G401 (cell line): ENCODE measurements at regions not wholly inside any gene's neighbourhood (a gene's known extent, or its start where the extent isn't known, plus 50 kb on each side); places are given as distances from the start of the nearest gene placed in this dataset.

Experiments
- DNase-seq: peaks from one replicate; pipeline ENCODE4 v3.0.0-alpha.2; 2015; ENCODE audit warnings: low spot score
- in situ Hi-C: cut with HindIII; loops from 2 replicates; pipeline ENCODE4 v1.10.0; 2016; ENCODE audit warnings: low sequenced_read_pairs, mixed read lengths

DNA sequence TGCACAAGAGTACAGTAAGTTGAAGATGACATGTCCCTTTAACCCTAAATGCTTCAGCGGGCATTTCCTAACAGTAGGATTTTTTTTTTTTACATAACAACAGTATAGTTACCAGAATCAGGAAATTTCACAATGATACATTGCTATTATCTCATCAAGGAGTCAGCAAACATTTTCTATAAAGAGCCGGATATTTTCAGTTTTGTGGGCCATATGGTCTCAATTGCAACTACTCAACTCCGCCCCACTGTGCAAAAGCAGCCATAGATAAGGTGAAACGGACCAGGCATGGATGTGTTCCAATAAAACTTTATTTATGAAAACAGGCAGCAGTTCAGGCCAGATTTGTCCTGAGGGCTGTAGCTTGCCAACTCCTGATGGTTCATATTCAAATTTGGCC lies 130.6 kb downstream of the SMAD6 start:
- no peak for DNase-seq
- in situ Hi-C loops, result no loop called here

DNA sequence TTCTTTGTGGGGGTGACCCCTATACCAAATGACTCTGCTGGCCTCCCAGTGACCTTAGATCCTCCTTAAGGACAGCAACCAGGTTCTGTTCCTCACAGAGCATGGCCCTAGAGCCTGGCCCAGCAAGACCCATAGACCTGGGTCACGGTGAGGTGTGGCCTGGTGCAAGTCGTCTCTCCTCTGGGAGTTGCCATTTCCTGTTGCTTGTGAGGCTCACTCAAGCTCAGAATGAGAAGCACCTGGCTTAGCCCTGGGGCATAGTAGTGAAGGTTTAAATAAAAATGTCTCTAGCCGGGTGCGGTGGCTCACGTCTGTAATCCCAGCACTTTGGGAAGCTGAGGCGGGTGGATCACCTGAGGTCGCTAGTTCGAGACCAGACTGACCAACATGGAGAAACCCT lies 131.3 kb downstream of the SMAD6 start:
- no peak for DNase-seq
- in situ Hi-C loops, result no loop called here

DNA sequence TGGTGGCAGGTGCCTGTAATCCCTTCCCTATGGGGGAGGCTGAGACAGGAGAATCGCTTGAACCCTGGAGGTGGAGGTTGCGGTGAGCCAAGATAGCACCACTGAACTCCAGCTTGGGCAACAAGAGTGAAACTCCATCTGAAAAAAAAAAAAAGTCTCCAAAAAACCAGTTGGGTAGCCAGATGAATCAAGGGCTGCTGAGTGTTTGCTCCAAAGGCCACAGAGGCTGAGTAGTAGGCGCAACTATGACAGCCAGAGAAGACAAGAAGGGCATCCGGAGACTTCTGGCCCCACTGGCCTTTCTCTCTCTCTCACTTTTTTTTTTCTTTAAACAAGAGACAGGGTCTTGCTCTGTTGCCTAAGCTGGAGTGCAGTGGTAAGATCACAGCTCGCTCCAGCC lies 131.8 kb downstream of the SMAD6 start:
- in situ Hi-C loops, result no loop called here
- DNase-seq, result no peak

DNA sequence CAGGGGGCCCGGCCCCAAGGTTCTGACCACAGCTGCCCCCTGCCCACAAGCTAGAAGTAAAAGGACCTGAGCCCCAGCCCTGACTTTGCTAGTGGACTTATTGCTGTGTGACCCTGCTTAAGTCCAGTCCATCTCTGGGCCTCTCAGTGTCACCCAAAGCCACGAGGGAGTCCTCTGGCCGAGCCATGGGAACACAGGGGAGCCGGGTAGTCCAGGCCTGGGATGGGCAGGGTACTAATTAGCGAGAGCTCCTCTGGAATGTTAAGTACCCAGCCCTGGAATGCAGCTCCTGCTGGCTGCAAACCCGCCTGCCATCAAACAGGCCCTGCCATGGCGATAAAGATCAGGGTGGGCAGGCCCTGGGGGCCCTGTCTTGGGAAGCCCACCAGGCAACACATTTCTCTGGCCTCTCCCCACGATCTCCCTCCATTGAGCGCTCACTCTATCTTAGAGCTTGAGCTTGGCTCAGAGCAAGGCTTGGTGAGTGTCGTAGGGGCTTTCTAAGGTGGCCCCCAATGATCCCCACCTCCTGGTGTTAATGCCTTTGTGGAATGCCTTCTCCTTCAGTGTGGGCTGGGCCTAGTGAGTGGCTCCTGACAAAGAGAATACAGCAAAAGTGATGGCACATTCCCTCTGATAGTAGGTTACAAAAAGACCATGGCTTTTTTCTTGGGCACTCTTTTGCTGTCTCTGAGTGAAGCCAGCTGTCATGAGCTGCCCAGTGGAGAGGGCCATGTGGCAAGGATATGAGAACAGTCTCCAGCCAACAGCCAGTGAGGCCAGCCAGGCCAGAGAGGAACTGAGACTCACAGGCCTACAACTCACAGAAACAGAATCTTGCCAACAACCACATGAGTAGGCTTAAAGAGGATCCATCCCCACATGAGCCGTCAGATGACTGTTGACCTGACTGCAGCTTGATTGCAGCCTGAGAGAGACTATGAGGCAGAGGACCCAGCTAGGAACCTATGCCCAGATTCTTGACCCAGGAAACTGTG lies 133.1 kb downstream of the SMAD6 start:
- DNase-seq, result peak; percentile 73
- in situ Hi-C loops, result no loop called here

DNA sequence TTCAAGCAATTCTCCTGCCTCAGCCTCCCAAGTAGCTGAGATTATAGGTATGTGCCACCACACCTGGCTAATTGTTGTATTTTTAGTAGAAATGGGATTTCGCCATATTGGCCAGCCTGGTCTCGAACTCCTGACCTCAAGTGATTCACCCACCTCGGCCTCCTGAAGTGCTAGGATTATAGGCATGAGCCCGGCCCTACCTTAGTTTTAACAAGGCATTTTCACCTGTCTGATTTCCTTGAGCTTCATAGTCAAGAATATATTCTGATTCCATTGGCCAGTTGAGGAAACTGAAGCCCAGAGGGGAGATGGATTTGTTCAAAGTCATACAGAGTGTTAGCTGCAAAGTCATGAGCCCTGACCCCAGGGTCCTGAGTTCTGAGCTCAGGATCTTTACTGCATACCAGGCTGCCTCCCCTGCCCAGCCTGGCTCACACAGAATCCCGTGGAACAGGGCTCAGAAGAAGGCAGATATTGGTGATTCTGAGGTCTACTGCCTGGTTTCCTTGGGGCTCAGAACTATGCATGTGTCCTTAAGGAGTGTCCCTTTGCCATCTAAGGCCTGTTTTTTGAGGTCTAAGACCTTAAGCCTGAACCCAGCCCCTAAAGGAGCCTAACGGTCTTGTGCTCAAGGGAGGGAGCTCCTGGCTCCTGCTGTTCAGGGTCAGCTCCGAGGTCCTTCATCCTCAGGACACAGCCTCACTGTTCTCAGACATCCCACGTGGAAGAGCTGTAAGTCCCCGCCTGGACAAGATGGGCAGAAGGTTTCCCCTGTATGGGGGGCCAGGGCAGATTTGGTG lies 134.4 kb downstream of the SMAD6 start:
- in situ Hi-C loops, result no loop called here
- DNase-seq, result peak; percentile 62

DNA sequence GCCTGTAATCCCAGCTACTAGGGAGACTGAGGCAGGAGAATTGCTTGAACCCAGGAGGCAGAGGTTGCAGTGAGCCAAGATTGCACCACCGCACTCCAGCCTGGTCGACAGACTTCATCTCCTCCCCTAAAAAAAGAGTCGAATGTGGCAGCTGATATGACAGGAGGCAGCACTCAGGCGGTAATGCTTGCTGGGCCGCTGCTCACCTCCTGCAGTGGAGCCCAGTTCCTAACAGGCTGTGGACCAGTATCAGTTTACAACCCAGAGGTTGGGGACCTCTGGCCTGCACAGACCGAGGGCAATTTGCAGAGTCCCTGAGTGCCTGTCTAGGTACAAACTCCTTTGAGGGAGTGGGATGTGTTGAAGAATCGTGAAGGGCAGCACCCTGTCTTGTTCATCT lies 136.2 kb downstream of the SMAD6 start:
- in situ Hi-C loops, result no loop called here
- DNase-seq, result no peak

DNA sequence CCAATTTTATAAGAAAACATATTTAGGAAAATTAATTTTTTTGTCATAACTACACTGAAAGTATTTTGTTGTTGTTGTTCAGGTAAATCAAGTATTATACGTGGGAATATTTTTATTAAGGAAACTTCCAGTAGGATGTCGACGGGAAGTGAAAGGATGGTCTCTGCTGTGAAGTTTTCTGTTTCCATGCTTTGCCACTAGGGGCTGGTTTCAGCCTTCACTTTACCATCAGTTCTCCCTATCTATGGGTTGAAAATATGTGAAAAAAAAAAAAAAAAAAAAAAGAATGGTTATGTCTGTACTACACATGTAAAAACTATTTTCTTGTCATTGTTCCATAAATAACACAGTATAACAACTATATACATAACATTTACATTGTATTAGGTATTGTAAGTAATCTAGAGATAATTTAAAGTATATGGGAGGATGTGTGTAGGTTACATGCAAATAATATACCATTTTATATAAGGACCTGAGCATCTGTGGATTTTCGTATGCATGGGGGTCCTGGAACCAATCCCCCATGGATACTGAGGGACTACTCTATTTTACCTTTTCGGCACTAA lies 136.7 kb downstream of the SMAD6 start:
- in situ Hi-C loops, result no loop called here
- DNase-seq, result peak; percentile 48

DNA sequence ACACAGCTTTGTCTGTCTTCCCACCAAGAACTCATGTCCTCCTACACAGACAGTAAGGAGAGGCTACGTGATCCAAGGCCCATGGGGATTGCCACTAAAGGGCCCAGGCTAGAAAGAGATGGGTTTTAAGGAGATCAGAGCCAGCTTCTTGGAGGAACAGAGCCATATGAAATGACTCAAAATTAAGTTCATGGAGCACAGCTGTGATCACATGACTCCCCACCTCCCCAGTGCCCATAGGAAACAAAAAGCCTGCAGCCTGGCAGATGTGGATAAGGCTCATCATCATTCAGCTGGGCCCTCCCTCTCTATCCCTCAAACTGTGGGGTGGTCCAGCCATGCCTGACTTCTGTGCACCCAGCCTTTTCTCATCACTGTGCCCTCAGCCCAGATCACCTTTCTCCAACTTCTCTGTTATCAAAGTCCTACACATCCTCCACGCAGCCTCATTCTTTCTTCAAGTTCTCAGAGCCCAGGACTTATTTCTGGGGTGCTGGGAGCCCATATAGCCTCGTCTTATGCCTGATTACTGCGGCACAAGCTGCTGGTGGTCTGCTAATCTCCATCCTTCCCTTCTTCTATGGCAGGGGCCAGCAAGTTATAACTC lies 137.6 kb downstream of the SMAD6 start:
- no peak for DNase-seq
- in situ Hi-C loops, result no loop called here

DNA sequence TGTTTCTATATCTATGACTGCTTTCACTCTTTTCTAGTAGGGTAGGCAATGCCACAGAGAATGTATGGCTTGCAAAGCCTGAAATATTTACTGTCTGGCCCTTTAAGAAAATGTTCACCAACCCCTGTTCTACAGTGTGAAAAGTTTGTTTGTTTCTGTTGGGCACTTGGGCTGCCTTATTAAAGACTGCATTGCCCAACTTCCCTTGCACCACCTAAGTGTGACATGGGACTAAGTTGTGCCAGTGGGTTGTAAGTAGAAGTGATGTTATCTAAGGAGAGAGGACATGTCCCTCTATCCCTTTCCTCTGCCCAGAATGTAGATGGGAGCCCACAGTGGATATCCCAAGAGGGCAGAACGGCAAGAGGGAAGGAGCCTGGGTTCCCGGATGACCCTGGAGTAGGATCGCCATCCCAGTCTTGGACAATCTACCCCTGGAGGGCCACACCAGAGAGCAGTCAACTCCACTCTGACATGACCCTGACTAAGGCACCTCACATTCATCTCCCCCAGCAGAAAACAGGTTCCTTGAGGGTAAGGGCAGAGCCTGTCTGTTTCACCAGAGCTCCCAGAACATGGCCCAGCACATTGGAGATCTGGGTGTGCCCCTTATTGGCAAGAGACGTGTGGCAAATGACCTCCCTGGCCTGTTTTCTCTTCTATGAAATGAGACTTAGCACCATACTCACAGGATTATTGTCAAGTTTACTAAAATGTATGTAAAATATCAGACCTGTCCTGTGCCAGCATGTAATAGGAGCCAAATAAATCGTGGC lies 138.8 kb downstream of the SMAD6 start:
- no peak for DNase-seq

DNA sequence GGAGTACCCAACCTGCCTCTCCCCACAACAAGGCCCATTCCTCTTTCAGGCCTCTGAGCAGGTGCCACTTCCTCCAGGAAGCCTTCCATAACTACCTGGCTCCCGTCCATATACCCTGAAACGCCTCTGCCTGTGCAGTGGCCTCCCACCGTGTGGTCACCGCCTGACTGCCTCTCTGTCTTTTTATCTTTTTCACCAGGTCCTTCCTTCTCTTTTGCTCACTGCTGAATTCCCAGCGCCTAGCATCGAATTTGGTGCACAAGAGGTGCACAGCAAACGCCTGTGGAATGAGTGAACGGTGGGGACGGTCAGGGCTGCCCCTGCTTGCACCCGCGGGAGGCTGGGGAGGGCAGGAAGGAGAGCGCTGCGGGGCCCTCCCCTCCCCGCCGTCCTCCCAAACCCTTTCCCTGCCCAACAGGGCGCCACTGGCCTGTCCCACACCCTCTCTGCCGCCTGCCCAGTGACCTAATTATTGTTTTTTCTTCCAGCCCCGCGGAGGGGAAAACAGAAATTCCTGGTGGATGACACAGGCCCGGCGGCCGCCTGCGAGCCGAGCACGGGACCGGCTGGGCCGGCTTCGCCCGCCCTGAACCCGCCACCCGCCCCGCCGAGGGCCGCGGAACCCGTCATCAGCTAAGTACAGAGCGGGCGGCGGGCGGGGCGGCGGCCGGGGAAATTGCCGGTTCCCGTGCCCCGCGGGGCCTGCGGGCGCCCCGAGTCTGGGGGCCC lies 140.1 kb downstream of the SMAD6 start:
- in situ Hi-C loops, result no loop called here
- peak; percentile 74 for DNase-seq

More for the DNA sequence above, 138.8 kb downstream of the SMAD6 start:
- in situ Hi-C loops, result no loop called here

DNA sequence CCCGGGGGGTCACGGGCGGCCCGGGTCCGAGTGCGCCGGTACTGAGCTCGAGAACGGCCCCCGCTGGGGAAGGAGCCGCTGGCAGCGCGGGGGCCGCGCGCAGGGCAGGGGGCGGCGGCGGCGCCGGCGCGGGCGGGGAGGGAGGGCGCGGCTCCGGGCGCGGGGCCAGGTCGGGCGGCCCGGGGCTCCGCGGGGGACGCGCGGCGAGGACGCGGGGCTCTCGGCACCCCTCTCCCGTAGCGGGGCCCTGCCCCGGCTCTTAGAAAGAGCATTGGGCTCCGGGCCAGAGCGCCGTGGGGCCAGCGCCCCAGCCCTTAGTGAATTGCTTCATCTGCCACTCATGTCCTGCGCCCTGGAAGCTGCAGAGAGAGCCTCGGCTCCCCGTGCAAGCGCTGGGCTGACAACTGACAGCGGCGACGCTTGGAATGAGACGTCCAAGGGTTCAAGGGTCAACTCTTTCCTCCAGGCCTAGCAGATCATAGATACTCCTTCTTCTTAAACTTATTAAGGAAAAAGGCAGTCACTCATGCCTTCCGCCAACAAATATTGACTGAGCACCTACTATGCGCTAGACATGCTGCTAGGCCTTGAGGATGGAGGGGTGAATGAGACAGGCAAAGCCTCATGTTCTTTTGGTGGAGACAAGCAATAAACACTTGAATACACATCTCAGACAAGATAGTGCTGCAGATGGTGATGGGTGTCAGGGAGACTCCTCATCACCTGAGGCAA lies 140.8 kb downstream of the SMAD6 start:
- DNase-seq, result peak; percentile 67

DNA sequence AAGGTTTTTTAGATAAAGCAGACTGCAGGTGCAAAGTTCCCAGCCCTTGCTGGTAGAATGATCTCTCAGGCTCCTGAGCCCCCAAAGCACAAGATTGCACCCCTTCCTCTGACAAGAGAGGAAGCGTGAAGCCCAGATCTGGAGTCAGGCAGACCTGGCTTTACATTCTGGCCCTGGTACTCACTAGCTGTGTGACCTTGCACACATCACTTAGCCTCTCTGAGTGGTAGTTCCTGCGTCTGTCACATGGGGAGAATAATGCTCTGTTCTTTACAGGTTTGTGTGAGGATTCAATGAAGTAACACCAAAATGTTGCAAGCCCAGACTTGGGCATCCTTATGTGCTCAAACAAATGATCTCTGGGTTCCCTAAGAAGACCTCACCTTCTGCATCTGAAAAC lies 141.5 kb downstream of the SMAD6 start:
- no peak for DNase-seq
- in situ Hi-C loops, result no loop called here

More for the DNA sequence above, 140.8 kb downstream of the SMAD6 start:
- in situ Hi-C loops, result no loop called here

DNA sequence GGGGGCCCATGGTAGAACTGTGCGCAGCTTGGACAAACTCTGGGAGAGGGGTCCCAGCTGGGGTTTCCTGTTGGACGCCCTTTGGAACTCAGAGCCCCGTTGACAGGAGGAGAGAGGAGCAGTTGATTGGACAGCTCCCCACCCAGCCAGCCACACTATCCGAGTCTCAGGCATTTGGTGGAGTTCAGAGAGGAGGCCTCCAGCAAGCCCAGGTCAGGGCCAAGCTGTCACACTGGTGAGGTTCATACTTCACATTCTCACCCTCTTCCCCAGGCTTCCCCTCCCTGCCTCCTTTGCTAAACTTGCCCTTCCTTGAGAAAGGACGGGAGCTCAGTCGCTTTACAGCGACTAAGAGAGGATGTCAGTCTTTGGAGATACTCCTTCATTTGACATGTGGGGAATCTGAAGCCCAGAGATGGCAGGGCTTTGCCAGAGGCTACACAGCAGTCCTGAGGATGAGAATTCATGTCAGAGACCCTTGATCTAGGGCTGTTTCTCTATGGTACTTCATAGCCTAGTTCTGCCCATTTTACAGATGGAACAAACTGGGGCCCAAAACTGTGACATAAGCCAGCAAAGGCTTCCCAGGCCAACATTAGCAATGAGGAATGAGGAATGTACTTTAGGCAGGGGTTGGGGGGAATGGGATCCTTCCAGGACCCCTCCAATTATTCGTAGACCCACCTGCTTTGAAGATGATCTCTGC lies 142.2 kb downstream of the SMAD6 start:
- in situ Hi-C loops, result no loop called here
- no peak for DNase-seq

DNA sequence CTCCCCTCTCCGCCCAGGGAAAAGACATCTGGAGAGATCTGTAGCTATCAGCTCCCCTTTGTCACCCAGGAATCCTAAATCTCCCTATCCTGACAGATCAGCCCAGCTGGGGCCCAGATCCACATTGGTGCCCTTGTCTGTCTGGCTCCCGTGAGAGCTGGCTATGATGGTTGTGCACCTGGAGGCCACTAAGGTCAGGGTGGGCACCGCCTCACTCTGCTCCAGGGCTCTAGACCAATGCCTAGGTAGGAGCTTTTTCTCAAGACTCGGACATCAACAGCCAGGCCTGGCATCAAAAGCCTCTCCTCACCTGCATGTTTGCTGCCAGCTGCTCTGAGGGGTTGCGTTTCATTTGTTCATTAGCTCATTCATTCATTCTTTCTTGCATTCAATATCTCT lies 142.7 kb downstream of the SMAD6 start:
- DNase-seq, result no peak

DNA sequence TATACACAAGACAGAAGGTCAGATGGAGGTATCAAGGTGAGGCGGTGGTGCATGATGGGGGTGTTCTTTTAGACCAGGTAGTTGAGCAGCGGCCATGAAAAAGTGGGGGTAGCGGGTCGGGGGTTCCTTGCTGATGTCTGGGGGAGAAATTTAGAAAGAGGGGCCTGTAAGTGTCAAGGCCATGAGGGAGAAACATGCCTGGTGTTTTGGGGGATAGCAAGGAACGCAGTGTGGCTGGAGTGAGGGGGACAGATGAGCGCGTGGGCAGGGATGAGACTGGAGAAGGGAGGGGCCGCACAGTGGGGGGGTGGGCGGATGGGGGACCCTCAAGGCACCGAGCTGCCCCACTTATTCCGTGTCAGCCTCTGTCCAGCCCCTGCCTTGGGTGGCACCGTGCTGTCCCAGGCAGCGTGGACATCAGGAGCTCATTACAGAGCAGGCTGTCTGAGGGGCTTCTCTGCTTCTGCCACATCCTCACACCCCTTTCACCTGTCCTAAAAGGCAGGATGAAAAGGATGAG lies 143.3 kb downstream of the SMAD6 start:
- in situ Hi-C loops, result loop anchor here (5.0 kb wide), 1 partner anchor 53 kb away; no protein-coding TSS in a partner anchor

More for the DNA sequence above, 142.7 kb downstream of the SMAD6 start:
- in situ Hi-C loops, result loop anchor here (5.0 kb wide), 1 partner anchor 52 kb away; no protein-coding TSS in a partner anchor

DNA sequence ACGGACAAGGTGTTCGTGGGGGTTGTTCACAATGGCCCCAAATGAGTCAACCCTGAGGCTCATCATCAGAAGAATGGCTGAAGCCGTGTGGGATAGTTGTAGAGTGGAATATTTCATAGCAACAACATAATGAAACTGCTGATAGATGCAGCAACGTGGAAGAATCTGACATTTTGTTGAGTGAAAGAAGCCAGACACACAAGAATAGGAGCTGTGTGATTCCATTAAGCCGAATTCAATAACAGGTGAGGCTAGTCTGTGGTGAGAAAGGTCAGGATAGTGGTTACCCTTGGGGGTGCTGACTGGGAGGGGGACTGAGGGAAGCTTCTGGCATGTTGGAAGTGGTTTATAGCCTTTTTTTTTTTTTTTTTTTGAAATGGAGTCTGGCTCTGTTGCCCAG lies 144.0 kb downstream of the SMAD6 start:
- DNase-seq, result no peak
- in situ Hi-C loops, result loop anchor here (5.0 kb wide), 1 partner anchor 54 kb away; no protein-coding TSS in a partner anchor

More for the DNA sequence above, 143.3 kb downstream of the SMAD6 start:
- no peak for DNase-seq
